GM19324 (cell line): ENCODE measurements at regions not wholly inside any gene's neighbourhood (a gene's known extent, or its start where the extent isn't known, plus 50 kb on each side); places are given as distances from the start of the nearest gene placed in this dataset.

Experiments
- ATAC-seq: cut with Tn5 transposase; IDR thresholded peaks from one replicate; pipeline ENCODE4 v1.9.1; 2021; ENCODE audit warnings: mild to moderate bottlenecking, moderate library complexity; ENCODE audit not compliant: unreplicated experiment, low FRiP score

DNA sequence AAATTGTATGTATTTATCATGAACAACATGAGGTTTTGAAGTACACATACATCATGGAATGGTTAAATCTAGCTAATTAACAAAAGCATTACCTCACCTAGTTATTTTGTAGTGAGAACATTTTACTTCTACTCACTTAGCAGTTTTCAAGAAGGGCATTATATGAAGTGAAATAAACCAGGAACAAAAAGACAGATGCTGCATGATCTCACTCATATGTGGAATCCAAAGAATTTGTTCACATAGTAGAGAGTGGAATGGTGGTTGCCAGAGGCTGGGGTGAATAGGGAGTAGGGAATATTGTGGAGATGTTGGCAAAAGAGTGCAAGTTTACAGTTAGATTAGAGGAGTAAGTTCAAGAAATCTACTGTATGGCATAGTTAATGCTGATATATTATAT lies 292.0 kb downstream of the ASXL3 start:
- no peak for ATAC-seq

DNA sequence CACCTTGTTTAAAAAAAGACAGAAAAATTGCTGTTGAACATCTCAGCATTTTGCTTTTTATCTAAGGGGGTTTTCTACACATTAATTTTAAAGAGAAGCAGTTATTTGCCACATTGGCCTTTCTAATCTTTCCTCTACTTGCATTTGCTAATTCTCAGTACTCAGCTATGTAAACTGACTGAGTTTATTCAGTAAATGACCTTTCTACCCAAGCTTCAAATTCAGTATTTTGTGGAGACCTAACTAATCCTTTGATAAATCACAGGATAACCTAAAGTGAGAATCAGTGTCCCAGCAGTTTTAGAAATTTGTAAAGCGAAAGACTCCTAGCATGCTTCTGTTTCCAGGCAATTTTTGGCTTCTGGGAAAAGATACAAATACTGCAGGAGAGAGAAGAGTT lies 288.4 kb downstream of the ASXL3 start:
- no peak for ATAC-seq

DNA sequence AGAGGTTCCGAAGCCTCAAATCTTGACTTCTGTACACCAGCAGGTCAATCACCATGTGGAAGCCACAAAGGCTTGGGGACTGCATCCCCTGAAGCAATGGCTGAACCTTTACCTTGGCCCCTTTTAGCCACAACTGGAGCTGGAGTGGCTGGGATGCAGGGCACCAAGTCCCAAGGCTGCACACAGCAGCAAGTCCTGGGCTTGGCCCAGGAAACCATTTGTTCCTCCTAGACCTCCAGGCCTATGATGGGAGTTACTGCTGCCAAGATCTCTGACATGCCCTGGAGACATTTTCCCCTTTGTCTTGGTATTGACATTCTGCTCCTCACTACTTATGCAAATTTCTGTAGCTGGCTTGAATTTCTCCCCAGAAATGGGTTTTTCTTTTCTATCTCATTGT lies 285.9 kb downstream of the ASXL3 start:
- no peak for ATAC-seq

DNA sequence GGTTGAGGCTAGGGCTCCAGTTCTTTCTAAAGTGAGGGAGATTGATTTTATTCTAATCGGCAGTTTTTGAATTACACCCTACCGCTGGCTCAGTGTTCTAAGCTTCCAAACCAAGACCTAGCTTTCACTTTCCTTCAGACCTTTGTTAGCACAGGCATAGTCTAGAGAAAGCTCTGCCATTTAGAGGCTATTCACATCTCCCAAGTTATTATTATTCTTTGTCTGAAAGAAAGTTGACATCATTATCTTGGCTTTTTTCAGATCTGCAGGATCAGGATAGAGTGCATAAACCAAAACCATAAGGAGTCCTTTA lies 276.8 kb downstream of the ASXL3 start:
- no peak for ATAC-seq

DNA sequence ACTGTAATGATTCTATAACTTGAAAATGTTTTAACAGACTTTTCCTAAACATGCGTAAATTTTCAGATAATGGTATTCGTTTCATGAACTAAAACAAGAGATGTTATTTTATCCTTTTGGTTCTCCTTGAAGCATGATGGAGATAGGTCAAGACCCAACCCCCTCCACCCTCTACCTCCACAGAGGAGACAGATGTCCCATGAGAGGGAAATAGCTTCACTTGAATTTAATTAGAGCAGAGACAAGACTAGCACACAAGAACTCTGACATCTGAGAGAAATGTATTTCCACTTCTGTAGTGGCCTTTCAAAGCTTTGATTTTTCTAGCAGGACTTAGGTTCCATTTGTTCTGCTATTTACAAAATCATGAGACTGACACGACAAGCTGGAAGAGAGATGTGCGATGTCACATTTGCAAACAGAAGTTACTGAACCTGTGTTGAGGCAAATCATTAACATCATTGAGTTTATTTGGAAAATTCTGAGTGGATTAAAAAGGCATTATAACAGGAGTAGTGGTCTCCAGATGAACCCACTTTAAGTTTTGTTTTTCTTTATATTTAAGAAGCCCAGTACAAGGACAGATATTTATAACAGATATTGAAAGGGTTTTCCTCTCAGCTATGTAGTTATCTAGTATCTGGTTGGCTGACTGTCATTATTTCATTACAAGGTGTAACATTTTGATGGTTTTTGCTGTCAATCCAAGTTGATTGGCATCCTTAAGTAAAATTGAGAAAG lies 276.2 kb downstream of the ASXL3 start:
- no peak for ATAC-seq

DNA sequence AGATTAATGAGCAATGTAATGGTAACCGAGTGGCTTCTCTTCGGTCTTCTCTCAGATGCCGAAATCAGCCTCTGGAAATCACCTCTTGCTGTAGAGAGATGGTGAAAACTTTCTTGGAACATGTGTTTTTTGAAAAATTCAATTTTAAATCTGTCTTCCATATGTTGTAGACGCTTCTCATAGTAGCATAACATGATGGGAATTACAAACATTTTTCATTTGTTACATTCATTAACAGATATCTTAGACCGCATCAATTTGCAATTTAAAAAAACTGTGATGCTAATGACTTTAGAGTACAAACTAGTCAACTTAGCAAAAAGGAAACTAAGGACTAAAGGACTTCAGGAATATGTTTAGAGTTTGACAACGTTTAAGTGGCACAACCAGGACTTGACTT lies 275.2 kb downstream of the ASXL3 start:
- no peak for ATAC-seq

DNA sequence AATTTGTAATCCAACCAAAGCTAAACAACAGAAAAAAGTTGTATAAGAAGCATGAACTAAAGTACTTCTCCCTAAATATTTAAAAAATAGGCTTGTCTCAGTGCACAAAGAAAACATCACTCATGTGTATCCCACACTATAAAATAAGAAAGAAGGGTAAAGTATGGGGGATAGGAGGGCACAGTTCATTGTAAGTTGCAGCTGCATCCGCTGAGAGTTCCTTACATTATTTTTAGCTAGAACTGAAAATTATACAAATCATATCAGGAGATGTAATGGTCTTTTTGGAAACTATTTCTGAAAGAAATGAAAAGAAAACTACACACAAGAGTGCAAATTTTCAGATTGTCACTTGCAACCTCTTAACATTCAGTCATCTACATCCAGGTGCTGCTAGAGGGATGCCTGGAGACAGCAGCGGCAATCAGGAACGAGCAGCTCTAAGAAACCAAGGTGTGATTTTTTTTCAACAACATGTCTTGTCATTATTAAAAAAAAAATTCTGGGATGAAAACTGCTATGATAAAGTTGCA lies 273.6 kb downstream of the ASXL3 start:
- ATAC-seq = no peak

DNA sequence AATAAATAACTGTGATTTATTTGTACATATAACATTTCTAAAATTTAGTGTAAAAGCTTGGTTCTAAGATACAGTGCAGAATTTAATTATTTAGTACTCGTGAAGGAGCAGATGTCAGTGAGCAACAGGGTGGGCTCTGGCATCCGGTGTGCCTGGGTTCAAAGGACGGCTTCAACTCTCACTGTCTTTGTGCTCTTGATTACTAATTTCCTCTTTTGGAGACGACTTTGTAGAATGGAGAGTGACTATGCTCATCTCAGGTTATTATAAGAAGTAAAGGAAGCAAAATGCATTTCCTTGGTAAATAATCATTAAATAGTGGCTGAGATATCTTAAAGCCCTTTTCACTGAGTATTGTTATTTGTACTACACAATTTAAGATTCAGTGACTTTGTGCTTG lies 271.7 kb downstream of the ASXL3 start:
- no peak for ATAC-seq

DNA sequence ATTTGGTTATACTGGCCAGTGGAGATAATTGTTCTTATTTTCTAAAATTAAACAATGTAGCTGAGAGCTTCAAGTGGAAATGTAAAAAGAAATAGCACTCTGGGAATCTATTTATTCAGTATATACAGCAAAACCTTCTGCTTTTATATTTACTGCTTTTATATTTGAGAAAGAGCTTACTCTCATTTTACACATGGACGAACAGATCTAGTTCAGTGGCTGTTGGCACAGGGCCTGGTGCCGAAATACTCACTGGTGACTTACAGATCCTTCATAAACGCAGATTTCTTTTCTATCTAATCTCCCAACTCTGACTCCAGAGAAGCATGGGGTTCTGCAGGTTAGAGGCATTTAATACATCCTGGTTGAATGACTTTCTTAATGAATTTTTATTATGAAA lies 266.2 kb downstream of the ASXL3 start:
- no peak for ATAC-seq

DNA sequence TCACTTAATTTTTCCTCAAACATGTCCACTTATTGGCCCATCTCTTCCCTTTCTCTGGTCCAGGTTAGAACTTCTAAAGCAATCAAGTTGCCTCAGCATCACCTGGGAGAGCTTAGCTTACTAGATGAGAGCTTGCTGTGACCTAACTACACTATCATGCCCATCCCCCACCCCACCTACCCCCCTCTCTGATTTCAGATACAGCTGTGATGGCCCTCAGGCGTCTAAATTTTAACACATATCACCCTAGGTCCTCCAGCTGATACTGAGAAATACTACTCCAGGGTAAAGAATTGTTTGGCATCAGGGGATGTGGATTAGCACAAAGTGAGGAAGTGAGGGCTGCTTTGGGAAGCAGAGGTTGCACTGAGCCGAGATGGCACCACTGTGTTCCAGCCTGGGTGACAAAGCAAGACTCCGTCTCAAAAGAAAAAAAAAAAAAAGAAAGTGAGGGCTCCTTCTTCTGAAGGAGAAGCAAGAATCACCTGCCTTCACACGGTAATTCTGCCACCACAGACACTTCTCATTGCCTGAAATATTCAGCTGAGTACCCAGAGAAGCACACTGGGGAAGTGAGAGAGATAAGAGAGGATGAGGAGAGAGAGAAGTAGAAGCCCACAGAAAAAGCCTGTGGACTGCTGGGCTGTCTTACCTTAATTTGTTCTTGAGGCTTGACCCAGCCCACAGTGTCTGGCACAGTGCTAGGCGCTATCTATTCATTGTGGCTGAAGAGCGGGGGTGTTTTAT lies 263.4 kb downstream of the ASXL3 start:
- ATAC-seq = no peak

DNA sequence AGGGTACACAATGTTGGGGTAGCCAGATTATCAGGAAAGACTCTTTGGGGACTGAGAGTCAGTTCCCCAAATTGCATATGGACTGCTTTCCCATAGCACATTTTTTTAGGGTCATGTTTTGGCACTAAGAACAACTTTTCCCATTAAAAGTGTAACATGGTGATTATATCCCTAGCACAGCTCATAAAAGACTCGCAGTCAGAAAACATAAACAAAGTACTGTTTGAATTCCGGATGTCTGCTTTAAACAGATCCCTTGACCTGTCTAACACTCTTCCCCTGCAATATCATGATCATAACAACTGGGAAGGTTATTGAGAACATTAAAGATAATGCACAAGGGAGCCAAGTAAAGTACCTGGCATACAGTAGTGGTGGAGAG lies 262.2 kb downstream of the ASXL3 start:
- ATAC-seq = no peak

DNA sequence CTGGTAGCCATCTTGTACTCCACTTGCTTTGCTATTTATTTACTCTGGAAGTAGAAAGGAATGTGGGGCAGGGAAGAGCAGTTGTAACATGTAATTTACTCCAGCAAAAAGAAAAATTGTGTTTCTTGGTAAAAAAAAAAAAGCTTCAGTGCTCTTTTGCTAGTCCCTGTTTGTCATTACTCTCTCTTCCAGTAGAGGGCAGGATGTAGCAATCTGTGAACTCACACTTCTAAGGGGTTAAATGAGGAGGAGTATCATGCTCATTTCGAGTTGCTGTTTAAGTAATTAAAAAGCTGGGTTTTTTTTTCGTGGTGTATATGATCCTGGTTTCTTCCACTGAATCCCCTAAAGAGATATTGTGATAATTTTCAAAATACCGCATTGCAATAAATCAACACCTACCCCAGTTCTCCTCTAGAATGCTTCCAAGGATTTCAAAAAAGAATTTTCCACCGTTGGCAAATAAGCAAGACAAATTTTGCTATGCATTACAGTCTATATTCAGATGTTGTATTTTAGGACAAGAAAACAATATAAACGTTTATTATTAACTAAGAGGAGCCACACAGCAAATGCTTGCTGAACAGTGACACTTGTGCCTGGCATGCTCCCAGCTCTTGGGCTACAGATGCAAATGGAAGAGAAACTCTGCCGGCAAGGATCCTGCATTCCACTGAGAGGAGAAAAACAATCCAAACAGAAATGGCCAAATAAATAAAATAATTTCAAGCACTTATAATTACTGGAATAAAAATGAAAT lies 261.6 kb downstream of the ASXL3 start:
- ATAC-seq = no peak

DNA sequence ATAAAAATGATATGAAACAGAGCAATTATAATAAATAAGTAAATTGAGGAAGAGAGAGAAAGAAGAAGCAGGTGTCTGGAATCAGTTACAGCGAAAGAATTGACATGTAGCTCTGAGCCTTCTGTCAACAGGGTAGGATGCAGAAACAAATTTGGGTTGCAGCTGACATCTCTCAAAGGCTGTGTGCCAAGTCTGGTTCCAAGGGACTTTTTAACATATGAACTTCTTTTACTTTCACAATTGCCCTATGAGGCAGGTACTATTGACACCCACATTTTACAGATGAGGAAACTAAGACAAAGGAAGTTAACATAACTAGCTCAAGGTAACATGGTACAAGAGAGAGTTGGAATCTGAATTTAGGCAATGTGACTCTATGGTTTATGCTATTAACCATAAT lies 260.0 kb downstream of the ASXL3 start:
- no peak for ATAC-seq

DNA sequence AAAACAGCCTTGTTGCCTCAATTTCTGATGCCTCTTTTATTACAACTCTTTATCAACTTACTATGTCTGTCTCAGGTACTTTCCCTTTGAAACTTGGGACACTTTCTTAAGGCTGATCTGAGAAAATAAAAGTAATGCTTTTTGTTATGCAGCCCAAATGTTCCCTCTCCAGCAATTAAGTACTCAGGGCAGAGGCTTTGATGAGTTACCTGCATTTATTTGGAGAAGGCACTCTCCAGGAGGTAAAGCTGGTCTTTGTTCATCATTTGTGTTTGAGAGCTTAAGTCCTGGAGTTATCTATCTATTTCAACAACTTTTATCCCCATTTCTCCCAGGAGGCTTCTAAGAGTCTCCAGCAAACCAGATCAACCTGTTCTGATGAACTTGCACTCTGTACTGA lies 259.2 kb downstream of the ASXL3 start:
- ATAC-seq = no peak

DNA sequence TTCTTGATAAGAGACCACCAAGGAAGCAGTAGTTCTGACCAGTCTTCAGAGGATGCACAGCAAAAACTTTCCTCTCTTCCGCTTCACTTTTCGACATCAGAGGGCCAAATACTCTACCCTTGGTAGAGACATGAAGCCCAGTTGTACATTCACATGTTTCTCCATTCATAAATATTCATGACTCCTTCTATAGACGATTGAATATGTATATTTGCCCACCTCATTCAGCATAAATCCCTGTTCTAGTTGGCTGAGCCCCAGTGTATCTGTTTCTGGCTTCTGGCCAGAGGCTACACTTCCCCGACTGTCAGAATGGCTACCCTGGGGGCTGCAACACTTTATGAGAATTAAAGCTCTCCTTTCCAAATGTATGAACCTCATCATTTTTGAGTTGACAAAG lies 258.5 kb downstream of the ASXL3 start:
- no peak for ATAC-seq

DNA sequence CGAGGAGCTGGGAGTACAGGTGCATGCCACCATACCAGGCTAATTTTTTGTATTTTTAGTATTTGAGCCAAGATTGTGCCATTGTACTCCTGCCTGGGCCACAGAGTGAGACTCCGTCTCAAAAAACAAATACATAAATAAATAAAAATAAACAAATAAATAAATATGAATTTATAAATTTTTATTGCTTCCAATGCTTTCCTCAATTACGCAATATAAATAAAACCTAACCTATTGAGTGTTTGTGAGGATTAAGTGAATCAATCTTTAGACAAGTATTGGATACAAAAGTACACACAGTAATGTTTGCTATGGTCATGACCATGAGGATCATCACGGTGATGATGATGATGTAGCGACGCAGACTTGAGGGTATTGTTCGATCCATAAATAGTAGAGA lies 257.4 kb downstream of the ASXL3 start:
- ATAC-seq = no peak

DNA sequence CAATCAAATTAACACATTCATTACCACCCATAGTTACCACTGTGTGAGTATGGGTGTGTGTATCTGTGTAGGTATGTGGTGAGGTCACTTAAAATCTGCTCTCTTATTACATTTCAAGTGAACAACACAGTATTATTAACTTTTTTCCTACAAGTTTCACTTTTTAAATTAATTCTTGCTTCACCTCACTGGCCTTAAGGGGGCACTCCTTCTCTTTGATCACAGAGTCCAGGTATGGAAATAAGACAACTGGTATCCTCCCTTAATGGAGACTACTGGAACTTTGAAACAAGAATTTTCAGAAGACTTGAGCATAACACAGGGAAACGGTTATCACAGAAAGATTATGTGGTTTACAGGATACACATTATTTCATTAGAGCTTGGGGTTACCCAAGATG lies 255.8 kb downstream of the ASXL3 start:
- no peak for ATAC-seq

DNA sequence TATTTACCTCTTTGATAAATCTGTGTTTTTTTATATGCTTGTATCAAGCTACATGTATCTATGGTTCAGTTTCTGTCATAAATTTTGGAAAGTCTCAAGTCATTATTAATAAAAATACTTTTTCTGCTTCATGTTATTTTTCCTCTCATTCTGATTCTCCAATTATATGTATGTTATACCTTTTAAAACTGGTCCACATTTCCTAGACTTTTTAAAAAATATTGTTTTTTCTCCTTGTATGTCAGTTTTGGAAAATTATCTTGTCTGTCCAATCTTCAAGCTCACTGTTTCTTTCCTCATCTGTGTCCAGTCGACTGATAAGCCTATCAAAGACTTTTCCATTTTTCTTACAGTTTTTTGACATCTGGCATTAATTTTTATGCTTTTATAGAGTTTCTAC lies 253.4 kb downstream of the ASXL3 start:
- ATAC-seq = no peak

DNA sequence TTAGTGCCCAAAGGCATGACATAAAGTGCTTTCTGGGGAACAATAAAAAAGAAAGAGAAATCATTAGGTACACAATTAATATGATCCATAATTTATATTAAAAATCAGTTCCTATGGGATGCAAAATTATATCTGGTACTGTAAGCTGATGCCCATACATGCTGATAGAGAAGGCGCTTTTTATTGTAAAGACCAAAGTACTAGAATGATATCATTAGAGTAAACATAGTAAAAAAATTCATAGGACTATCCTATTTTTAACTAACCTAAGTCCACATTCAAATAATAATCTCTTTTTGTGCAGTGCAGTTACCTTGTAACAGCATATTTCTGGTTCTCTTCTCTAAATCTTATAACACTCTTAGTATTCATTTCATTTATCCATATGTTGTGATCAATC lies 252.2 kb downstream of the ASXL3 start:
- ATAC-seq = no peak

DNA sequence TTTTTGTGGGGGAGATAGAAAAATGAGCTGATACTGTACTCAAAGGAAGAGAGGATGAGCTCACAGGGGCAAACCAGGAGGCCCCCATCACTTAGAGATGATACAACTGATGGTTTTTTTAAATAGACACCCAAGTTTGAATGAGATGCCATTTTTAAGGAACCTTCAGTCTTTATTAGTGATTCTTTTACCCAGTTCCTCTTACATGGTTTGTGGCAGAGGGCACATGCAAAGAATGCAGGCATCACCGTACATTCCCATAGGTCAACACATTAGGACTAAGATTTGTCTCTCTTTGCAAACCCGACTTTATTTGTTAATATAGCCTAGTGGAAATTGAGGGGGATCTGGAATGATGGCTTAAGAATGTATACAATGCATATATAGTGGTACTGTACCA lies 250.9 kb downstream of the ASXL3 start:
- ATAC-seq = no peak

DNA sequence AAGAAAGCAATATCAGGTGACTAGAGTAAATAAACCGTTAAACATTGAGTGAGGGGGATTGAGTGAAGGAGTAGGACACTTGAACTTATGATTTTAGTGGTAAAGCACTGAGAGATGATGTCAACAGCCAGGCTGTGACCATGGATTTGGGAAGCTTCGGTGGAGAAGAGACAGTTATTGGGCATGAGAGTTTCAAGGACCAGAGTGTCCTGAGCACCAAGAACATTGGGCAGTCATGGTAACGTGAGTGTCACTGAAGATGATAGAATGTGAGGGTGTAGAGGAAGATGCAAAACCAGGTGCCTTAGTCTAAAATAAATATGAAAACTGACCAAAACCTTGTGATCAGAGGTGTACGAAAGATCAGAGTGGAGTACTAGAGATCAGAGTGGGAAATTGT lies 248.1 kb downstream of the ASXL3 start:
- ATAC-seq = no peak

DNA sequence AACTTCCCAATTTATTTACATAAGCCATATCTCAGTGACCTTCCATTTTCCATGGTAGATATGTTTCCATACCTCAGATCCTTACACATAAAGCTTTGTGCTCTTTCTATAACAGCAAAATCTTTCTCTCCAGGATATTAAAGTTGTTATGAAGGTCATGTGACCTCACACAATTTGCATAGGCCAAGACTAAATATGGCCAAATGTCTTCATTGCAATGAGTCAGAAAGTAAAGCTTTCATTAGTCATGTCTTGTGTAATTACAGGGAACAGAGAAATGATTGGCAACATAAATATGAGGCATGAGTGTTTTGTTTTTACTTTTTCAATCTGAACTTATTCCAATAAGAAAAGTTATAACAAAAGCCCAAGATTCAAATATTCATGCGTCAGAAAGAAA lies 243.5 kb downstream of the ASXL3 start:
- ATAC-seq = no peak
